Endothelial cell (in vitro differentiated cells): ENCODE measurements at regions not wholly inside any gene's neighbourhood (a gene's known extent, or its start where the extent isn't known, plus 50 kb on each side); places are given as distances from the start of the nearest gene placed in this dataset.

Experiments
- DNase-seq: peaks from one replicate; pipeline ENCODE4 v3.0.0; 2021; ENCODE audit warnings: low spot score
- H3K27ac Mint-ChIP-seq: one replicate; pipeline ENCODE4 v1.8.0; 2021; ENCODE audit warnings: mixed read lengths, inconsistent platforms; ENCODE audit not compliant: unreplicated experiment
- H3K27me3 Mint-ChIP-seq: one replicate; pipeline ENCODE4 v1.8.0; 2021; ENCODE audit warnings: mild to moderate bottlenecking, moderate library complexity, mixed read lengths, inconsistent platforms; ENCODE audit not compliant: unreplicated experiment
- H3K36me3 Mint-ChIP-seq: one replicate; pipeline ENCODE4 v1.8.0; 2021; ENCODE audit warnings: mild to moderate bottlenecking, low read depth, mixed read lengths, inconsistent platforms; ENCODE audit not compliant: unreplicated experiment
- H3K4me1 Mint-ChIP-seq: one replicate; pipeline ENCODE4 v1.8.0; 2021; ENCODE audit warnings: mild to moderate bottlenecking, mixed read lengths, inconsistent platforms; ENCODE audit not compliant: unreplicated experiment
- H3K4me3 Mint-ChIP-seq: one replicate; pipeline ENCODE4 v1.8.0; 2021; ENCODE audit warnings: mild to moderate bottlenecking, mixed read lengths, inconsistent platforms; ENCODE audit not compliant: unreplicated experiment
- H3K9me3 Mint-ChIP-seq: one replicate; pipeline ENCODE4 v1.8.0; 2021; ENCODE audit warnings: mixed read lengths, inconsistent platforms; ENCODE audit not compliant: unreplicated experiment
- CTCF ChIP-seq: fragments of 200-600 bp; sonication (generic); IDR thresholded peaks from one replicate; pipeline ENCODE4 v1.5.0; 2021; ENCODE audit warnings: antibody characterized with exemption; ENCODE audit not compliant: unreplicated experiment

- no peak overlapping the region for H3K27ac Mint-ChIP-seq
- H3K4me3 Mint-ChIP-seq: no peak overlapping the region
- no peaks in the 10 kb centered on the region for H3K4me1 Mint-ChIP-seq
- DNase-seq: no peak
- H3K36me3 Mint-ChIP-seq: no peaks in the 10 kb centered on the region
- TF ChIP-seq CTCF: no peak
- no peaks in the 10 kb centered on the region for H3K27me3 Mint-ChIP-seq
- no peaks in the 10 kb centered on the region for H3K9me3 Mint-ChIP-seq
Measured at GRCh38 chr22:22105364-22105763, 122.8 kb upstream of the TOP3B start.

GRCh38 chr22:22103078-22103875 is 120.7 kb upstream of the TOP3B start:
- H3K27ac Mint-ChIP-seq: no peak overlapping the region
- no peaks in the 10 kb centered on the region for H3K4me1 Mint-ChIP-seq
- no peaks in the 10 kb centered on the region for H3K27me3 Mint-ChIP-seq
- no peaks in the 10 kb centered on the region for H3K36me3 Mint-ChIP-seq
- H3K4me3 Mint-ChIP-seq: no peak overlapping the region
- no peaks in the 10 kb centered on the region for H3K9me3 Mint-ChIP-seq
- TF ChIP-seq CTCF: peak; percentile 81
- DNase-seq: peak; percentile 62

GRCh38 chr22:22099833-22100812 is 117.5 kb upstream of the TOP3B start:
- no peak overlapping the region for H3K4me3 Mint-ChIP-seq
- no peak for DNase-seq
- H3K27ac Mint-ChIP-seq: no peak overlapping the region
- H3K36me3 Mint-ChIP-seq: no peaks in the 10 kb centered on the region
- H3K4me1 Mint-ChIP-seq: peaks cover 7% of the 10 kb centered on the region
- H3K9me3 Mint-ChIP-seq: no peaks in the 10 kb centered on the region
- no peak for TF ChIP-seq CTCF
- peaks cover 6% of the 10 kb centered on the region for H3K27me3 Mint-ChIP-seq

GRCh38 chr22:22099194-22099486 is 116.6 kb upstream of the TOP3B start:
- H3K36me3 Mint-ChIP-seq: peaks cover 4% of the 10 kb centered on the region
- H3K9me3 Mint-ChIP-seq: no peaks in the 10 kb centered on the region
- peaks cover 7% of the 10 kb centered on the region for H3K4me1 Mint-ChIP-seq
- H3K27ac Mint-ChIP-seq: no peak overlapping the region
- H3K27me3 Mint-ChIP-seq: peaks cover 6% of the 10 kb centered on the region
- H3K4me3 Mint-ChIP-seq: no peak overlapping the region
- no peak for TF ChIP-seq CTCF
- no peak for DNase-seq
